HG02973 (cell line): ENCODE measurements at regions not wholly inside any gene's neighbourhood (a gene's known extent, or its start where the extent isn't known, plus 50 kb on each side); places are given as distances from the start of the nearest gene placed in this dataset.

Source experiments
- ATAC-seq: cut with Tn5 transposase; IDR thresholded peaks from one replicate; pipeline ENCODE4 v1.9.1; 2021; ENCODE audit warnings: moderate library complexity; ENCODE audit not compliant: unreplicated experiment

- no peak for ATAC-seq
Observed at GRCh38 chr13:33616130-33616529, 201.8 kb upstream of the RFC3 start.

- no peak for ATAC-seq
Observed at GRCh38 chr13:33617055-33617454, 200.9 kb upstream of the RFC3 start.

- ATAC-seq = no peak
Observed at GRCh38 chr13:33624253-33624652, 193.7 kb upstream of the RFC3 start.

GRCh38 chr13:33624740-33625139 lies 193.2 kb upstream of the RFC3 start:
- ATAC-seq = no peak

- ATAC-seq = no peak
Observed at GRCh38 chr13:33626407-33626806, 191.5 kb upstream of the RFC3 start.

GRCh38 chr13:33628662-33629061 lies 189.3 kb upstream of the RFC3 start:
- no peak for ATAC-seq

- ATAC-seq = no peak
Observed at GRCh38 chr13:33629605-33630360, 188.2 kb upstream of the RFC3 start.

GRCh38 chr13:33633701-33634545 lies 184.0 kb upstream of the RFC3 start:
- ATAC-seq = no peak

- ATAC-seq = no peak
Observed at GRCh38 chr13:33634546-33634982, 183.4 kb upstream of the RFC3 start.

- no peak for ATAC-seq
Observed at GRCh38 chr13:33636243-33636642, 181.7 kb upstream of the RFC3 start.

- no peak for ATAC-seq
Observed at GRCh38 chr13:33636955-33637670, 180.8 kb upstream of the RFC3 start.

- no peak for ATAC-seq
Observed at GRCh38 chr13:33637978-33638743, 179.8 kb upstream of the RFC3 start.

- ATAC-seq = no peak
Observed at GRCh38 chr13:33639158-33639557, 178.8 kb upstream of the RFC3 start.

- peak; percentile 63 for ATAC-seq
Observed at GRCh38 chr13:33639626-33640080, 178.3 kb upstream of the RFC3 start.

- ATAC-seq = no peak
Observed at GRCh38 chr13:33640832-33641231, 177.1 kb upstream of the RFC3 start.

- ATAC-seq = no peak
Observed at GRCh38 chr13:33642374-33643065, 175.4 kb upstream of the RFC3 start.

GRCh38 chr13:33644581-33645543 lies 173.1 kb upstream of the RFC3 start:
- no peak for ATAC-seq

GRCh38 chr13:33645591-33646554 lies 172.1 kb upstream of the RFC3 start:
- ATAC-seq = no peak
